HG03558 (cell line): ENCODE measurements at regions not wholly inside any gene's neighbourhood (a gene's known extent, or its start where the extent isn't known, plus 50 kb on each side); places are given as distances from the start of the nearest gene placed in this dataset.
"Not testable (repeated sequence)": the region's sequence is repeated elsewhere in the genome, so short reads cannot be mapped to it uniquely, and the experiment has no call there.

Source experiments
- ATAC-seq: cut with Tn5 transposase; IDR thresholded peaks from one replicate; pipeline ENCODE4 v1.9.1; 2021; ENCODE audit warnings: moderate number of reproducible peaks; ENCODE audit not compliant: unreplicated experiment; ENCODE audit errors: extremely low read depth

DNA sequence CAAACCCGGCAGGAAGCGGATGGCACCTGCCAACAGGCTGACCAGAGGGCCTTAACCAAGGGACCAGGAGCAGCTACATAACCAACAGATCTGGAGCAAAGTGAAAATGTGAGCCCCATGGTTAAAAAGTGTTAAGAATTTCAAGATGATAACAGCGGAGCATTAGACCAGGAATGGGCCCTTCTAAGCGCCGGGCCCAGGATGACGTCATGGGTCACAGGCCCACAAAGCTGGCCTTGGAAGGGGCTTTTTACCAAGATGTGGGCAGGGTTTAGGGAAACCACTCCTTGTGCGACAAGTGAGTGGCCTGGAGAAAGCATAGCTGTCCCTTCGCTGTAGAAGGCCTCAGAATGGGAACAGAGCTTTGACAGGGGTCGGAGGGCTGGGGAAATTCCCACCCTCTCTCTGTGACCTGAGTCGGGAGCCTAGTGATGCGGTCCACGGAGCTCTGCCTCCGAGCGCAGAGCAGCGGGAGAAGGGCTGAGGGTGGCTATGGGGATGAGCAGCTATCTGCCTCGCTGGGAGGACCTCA, 84.4 kb upstream of the RPL38 start:
- no peak for ATAC-seq

- ATAC-seq, result no peak
Measured at GRCh38 chr17:74119965-74120364, 83.5 kb upstream of the RPL38 start.

DNA sequence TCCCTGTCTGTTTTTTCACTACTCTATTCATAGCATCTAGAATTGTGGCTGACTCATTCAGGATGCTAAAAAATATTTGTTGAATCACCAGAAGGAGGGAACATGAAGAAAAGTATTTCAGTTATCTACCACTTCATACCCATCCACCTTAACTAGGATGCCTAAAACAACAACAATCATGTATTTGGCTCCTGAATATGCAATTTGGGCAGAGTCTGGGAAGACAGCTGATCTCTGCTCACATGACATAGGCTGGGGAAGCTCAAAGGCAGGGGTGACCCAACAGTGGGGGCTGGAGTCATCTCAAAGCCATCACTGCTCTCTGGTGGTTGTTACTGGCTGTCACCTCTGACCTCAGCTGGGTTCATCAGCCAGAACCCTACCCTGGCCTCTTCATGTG, 80.1 kb upstream of the RPL38 start:
- no peak for ATAC-seq

DNA sequence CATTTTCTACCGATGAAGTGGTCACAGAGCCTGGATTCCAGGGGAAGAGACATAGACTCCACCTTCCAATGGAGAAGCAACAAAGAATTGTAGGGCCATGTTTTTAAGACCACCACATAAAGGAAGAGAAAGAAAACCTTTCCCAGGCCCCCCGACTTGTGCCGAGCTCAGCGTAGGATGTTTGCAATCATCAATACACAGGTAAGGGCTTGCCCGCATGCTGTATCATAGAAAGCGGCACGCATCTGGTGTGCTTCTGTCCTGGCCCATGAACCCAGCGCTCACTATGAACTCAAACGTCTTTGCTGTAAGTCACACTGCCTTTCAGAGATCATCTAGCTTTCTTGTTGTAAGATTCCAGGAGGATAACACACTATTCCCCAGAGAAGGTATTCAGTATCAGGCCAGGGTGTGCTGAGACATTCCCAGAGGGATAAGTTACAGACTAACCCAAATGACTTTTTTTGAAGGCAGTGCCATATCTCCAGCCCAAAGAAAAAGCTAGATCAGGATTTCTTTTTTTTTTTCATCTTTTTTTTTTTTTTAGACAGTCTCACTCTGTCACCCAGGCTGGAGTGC, 79.5 kb upstream of the RPL38 start:
- ATAC-seq, result no peak

- ATAC-seq, result no peak
Measured at GRCh38 chr17:74125156-74125555, 78.3 kb upstream of the RPL38 start.

DNA sequence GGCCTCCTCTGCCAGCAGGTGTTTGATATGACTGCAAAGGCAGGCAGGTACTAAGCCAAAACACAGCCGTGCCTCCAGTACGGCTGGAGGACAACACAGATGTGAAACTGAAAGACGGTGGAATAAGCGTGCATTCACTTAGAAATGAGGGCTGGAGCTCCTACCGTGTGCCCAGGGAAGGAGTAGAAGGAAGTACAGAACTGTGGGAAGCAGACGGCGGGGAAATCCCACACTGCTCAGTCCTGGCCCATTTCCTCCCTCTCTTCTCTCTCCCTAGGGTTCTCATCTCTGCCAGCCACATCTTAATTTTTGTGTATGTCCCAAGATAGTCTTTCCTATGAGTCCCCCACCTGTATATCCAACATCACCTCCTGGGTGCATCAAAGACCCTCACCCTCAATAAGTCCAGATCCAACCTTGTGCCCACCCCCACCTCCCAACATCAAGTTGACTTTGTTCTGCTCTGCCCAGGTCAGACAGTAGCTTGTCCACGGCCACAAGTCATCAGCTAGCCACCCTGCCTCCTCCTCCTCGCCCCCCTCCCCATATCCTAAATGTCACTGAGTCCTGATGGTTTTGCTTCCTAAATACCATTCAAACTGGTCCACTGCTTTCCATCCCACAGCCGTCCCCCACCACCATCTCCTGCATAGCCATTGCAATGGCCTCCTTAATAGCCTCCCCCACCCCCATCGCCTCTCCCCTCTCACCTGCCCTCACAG, 77.1 kb upstream of the RPL38 start:
- no peak for ATAC-seq

DNA sequence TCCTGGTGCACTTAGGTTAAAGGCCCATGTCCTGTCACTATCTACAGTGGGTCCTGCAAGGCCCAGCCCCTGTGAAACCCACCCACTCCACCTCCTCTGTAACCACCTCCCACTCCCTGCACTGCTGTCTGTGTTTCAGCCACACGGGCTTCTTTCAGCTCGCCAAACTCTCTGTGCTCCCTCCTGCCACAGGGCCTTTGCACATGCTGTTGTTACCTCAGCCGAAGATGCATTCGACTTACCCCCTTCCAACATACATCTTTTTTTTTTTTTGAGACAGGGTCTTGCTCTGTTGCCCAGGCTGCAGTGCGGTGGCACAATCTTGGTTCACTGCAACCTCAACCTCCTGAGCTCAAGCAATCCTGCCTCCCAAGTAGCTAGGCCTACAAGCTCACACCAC, 76.5 kb upstream of the RPL38 start:
- no peak for ATAC-seq

GRCh38 chr17:74128456-74129211, 74.8 kb upstream of the RPL38 start:
- no peak for ATAC-seq

GRCh38 chr17:74129800-74130199, 73.7 kb upstream of the RPL38 start:
- ATAC-seq, result not testable (repeated sequence)

GRCh38 chr17:74130276-74130675, 73.2 kb upstream of the RPL38 start:
- no peak for ATAC-seq

GRCh38 chr17:74130841-74131240, 72.6 kb upstream of the RPL38 start:
- ATAC-seq, result no peak

- no peak for ATAC-seq
Measured at GRCh38 chr17:74132354-74132753, 71.1 kb upstream of the RPL38 start.

- ATAC-seq, result no peak
Measured at GRCh38 chr17:74133740-74134139, 69.7 kb upstream of the RPL38 start.

GRCh38 chr17:74134234-74134633, 69.2 kb upstream of the RPL38 start:
- ATAC-seq, result not testable (repeated sequence)

DNA sequence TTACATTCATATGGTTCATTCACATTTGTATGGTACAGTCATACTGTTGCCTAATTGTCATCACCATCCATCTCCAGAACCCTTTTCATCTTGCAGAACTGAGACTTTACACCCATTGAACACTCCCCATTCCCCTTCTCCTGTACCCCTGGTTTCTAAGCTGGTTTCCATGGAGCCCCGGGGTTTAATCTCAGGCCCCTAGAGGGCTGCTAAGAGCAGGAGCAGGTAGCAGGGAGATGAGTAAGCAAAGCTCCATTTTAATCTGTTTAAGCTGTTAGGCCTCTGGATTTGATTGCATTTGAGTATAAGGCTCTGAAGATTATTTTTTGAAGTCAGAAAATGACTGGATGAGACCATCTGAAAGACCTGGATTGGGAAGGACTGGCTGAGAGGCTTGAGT, 68.5 kb upstream of the RPL38 start:
- no peak for ATAC-seq

DNA sequence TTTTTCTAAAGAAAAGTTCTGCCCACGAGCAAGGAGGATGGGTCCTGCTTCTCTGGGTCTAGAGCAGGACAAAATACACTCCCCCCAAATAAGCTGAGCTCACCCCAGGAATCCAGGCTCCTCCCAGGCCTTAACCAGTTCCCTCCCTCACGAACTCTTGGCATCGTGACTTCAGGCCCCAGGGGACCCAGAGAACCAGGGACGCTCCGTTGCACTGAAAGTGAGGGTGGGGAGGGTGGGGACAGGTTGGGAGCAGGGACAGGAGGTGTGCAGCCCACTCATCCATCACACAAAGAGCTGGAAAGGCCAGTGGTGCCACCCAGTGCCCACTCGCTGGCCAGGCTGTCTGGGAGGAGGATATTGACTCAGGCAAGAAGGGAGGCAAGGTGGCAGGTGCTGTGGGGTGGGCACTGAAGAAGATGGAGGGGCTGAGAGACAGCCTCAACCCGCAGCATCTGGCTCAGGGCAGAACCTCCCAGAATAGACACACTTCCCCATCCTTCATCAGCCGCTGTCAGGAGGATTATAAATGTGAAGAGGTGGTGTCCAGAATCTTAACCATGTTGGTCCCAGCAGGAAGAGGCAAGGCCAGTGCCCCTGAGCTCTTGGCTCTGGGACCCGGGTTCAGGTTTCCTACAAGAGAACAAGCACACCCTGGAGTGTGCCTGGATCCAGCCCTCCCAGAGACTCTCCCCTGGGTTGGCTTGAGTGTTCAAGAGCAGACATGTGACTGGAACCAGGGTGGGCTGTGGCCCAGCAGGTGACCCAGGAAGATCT, 67.9 kb upstream of the RPL38 start:
- no peak for ATAC-seq

DNA sequence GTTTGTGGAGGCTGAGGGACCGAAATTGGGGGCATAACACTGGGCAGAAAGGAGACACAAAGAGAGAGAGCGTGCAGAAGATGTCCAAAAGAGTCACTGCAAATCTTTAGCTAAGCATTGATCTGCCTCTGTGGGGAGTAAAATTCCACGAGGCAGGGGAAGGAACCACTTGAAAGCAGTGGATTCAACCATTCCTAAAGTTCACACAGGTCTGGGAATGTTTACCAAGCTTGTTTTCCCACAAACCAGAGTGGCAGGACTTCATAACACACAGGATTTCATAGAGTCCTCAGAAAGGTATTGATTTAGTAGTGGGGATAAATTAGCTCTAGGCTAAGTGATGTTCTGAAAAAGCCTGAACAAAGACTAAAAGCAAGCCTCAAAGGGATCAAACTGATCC, 66.1 kb upstream of the RPL38 start:
- no peak for ATAC-seq

DNA sequence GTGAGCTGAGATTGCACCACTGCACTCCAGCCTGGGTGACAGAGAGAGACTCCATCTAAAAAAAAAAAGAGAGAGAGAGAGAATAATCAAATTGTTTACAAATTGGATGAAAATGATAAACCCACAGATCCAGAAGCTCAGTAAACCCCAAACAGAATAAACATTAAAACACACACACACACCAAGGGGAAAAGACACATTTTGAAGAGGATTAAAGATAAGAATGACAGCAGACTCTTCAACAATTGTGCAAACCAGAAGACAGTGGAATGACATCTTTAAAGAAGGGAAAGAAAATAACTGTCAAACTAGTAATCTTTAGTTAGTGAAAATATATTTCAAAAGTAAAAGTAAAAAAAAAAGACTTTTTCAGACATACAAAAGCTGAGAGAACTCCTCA, 64.4 kb upstream of the RPL38 start:
- no peak for ATAC-seq

GRCh38 chr17:74140282-74140681, 63.2 kb upstream of the RPL38 start:
- ATAC-seq, result no peak

GRCh38 chr17:74141612-74142011, 61.9 kb upstream of the RPL38 start:
- no peak for ATAC-seq

GRCh38 chr17:74143318-74143717, 60.2 kb upstream of the RPL38 start:
- not testable (repeated sequence) for ATAC-seq
